ENCODE measurements at regions not wholly inside any gene's neighbourhood (a gene's known extent, or its start where the extent isn't known, plus 50 kb on each side); places are given as distances from the start of the nearest gene placed in this dataset.

GRCh38 chr2:196479350-196479749, 160.2 kb upstream of the CCDC150 start:
- no peak for DNase-seq (ENCODE audit: low read depth in 4 of 4, low spot score in 2 of 4)

- DNase-seq (ENCODE audit: low read depth in 4 of 4, low spot score in 2 of 4): no peak
Observed at GRCh38 chr2:196480653-196481323, 158.7 kb upstream of the CCDC150 start.

- DNase-seq (ENCODE audit: low read depth in 4 of 4, low spot score in 2 of 4): no peak
Observed at GRCh38 chr2:196481324-196481697, 158.2 kb upstream of the CCDC150 start.

- DNase-seq (ENCODE audit: low read depth in 4 of 4, low spot score in 2 of 4): no peak
Observed at GRCh38 chr2:196482119-196483065, 157.1 kb upstream of the CCDC150 start.

GRCh38 chr2:196486146-196486545, 153.4 kb upstream of the CCDC150 start:
- no peak for DNase-seq (ENCODE audit: low read depth in 4 of 4, low spot score in 2 of 4)

- DNase-seq (ENCODE audit: low read depth in 4 of 4, low spot score in 2 of 4): no peak
Observed at GRCh38 chr2:196487417-196487816, 152.1 kb upstream of the CCDC150 start.

GRCh38 chr2:196489371-196489770, 150.1 kb upstream of the CCDC150 start:
- DNase-seq (ENCODE audit: low read depth in 4 of 4, low spot score in 2 of 4): no peak

- no peak for DNase-seq (ENCODE audit: low read depth in 4 of 4, low spot score in 2 of 4)
Observed at GRCh38 chr2:196492946-196493345, 146.6 kb upstream of the CCDC150 start.

- no peak for DNase-seq (ENCODE audit: low read depth in 4 of 4, low spot score in 2 of 4)
Observed at GRCh38 chr2:196498962-196499361, 140.6 kb upstream of the CCDC150 start.

GRCh38 chr2:196499686-196500085, 139.8 kb upstream of the CCDC150 start:
- no peak for DNase-seq (ENCODE audit: low read depth in 4 of 4, low spot score in 2 of 4)

- DNase-seq (ENCODE audit: low read depth in 4 of 4, low spot score in 2 of 4): no peak
Observed at GRCh38 chr2:196500686-196501431, 138.7 kb upstream of the CCDC150 start.

GRCh38 chr2:196501836-196502235, 137.7 kb upstream of the CCDC150 start:
- no peak for DNase-seq (ENCODE audit: low read depth in 4 of 4, low spot score in 2 of 4)

- DNase-seq (ENCODE audit: low read depth in 4 of 4, low spot score in 2 of 4): no peak
Observed at GRCh38 chr2:196502386-196502785, 137.1 kb upstream of the CCDC150 start.

- no peak for DNase-seq (ENCODE audit: low read depth in 4 of 4, low spot score in 2 of 4)
Observed at GRCh38 chr2:196503398-196503797, 136.1 kb upstream of the CCDC150 start.

GRCh38 chr2:196504788-196505187, 134.7 kb upstream of the CCDC150 start:
- DNase-seq (ENCODE audit: low read depth in 4 of 4, low spot score in 2 of 4): no peak

GRCh38 chr2:196510246-196510645, 129.3 kb upstream of the CCDC150 start:
- DNase-seq (ENCODE audit: low read depth in 4 of 4, low spot score in 2 of 4): no peak

- no peak for DNase-seq (ENCODE audit: low read depth in 4 of 4, low spot score in 2 of 4)
Observed at GRCh38 chr2:196511258-196512168, 128.0 kb upstream of the CCDC150 start.

GRCh38 chr2:196513796-196514526, 125.6 kb upstream of the CCDC150 start:
- DNase-seq (ENCODE audit: low read depth in 4 of 4, low spot score in 2 of 4): no peak

- no peak for DNase-seq (ENCODE audit: low read depth in 4 of 4, low spot score in 2 of 4)
Observed at GRCh38 chr2:196514641-196515040, 124.9 kb upstream of the CCDC150 start.

GRCh38 chr2:196515051-196515450, 124.5 kb upstream of the CCDC150 start:
- DNase-seq (ENCODE audit: low read depth in 4 of 4, low spot score in 2 of 4): no peak
